ENCODE measurements at regions not wholly inside any gene's neighbourhood (a gene's known extent, or its start where the extent isn't known, plus 50 kb on each side); places are given as distances from the start of the nearest gene placed in this dataset.

DNA sequence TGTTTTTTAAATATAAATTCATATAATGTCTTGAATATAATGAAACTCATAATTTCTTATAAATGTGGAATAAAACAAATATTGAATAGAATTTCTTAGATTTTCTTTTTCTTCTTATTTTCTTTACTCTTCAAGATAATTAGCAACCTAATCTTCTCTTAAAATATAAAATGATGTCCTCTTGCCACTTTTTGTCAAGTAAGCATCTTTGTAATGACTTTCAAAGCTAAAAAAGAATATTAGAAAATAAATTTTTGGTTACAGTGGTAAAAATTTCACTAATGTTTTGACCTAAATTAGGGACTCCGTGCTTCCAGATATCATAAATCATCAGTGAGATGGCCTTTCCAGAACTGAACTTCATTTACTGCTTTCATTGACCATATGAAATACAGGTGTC is 846.4 kb downstream of the FRK start:
- TF ChIP-seq EZH2phosphoT487 (IDR thresholded peaks at IDR 0.05; ENCODE audit: low read length), result no peak
- no peak for TF ChIP-seq CTCF (IDR thresholded peaks at IDR 0.05; ENCODE audit: low read length)
- TF ChIP-seq EZH2 (optimal IDR thresholded peaks at IDR 0.05; ENCODE audit: low read depth, low read length), result no peak
